ENCODE measurements at regions not wholly inside any gene's neighbourhood (a gene's known extent, or its start where the extent isn't known, plus 50 kb on each side); places are given as distances from the start of the nearest gene placed in this dataset.

DNA sequence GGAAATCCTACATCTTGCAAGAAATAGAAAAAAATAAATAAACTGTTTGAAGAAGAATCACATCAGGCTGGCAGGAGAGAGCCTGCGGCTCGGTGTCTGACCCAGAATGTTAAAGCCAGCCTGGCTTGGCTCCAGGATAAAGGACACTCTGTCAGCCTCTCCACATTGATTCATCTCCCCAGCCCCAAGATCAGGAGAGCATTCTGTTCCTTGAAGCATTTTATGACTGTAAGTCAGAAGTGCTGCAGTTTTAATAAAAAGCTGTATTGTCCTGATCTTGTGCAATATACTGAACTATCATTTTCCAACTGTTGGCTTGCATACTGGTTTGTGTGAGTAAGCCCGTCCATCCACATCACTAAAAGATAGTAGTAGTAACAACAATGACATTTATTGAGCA, 426.6 kb downstream of the HAPSTR1 start:
- Mint-ChIP-seq H3K9me3 (ENCODE audit: unreplicated experiment) (peaks cover 5% of the 10 kb centered on the region), H3K36me3 (ENCODE audit: low read depth, unreplicated experiment) (no peaks in the 10 kb centered on the region), H3K27me3 (ENCODE audit: low read depth, unreplicated experiment) (no peaks in the 10 kb centered on the region), H3K4me3 (ENCODE audit: unreplicated experiment) (no peak overlapping the region), H3K27ac (ENCODE audit: unreplicated experiment) (no peak overlapping the region), H3K4me1 (ENCODE audit: low read depth, unreplicated experiment) (peaks cover 5% of the 10 kb centered on the region)
- Histone ChIP-seq H2AFZ (ENCODE audit: low read depth, low read length) (no peak overlapping the region), H3K9me3 (ENCODE audit: insufficient read depth, low read depth, low read length) (no peaks in the 10 kb centered on the region), H3K4me1 (ENCODE audit: insufficient read depth, low read length) (no peaks in the 10 kb centered on the region), H3K27me3 (ENCODE audit: insufficient read depth, low read length) (no peaks in the 10 kb centered on the region), H4K20me1 (ENCODE audit: insufficient read depth, low read length) (no peaks in the 10 kb centered on the region), H3K9ac (ENCODE audit: low read length) (no peak overlapping the region), H3K4me2 (ENCODE audit: low read length) (no peak overlapping the region), H3K27ac (ENCODE audit: low read depth, low read length) (no peak overlapping the region), H3K36me3 (ENCODE audit: insufficient read depth, low read length) (no peaks in the 10 kb centered on the region), H3K79me2 (ENCODE audit: insufficient read depth, low read length) (no peaks in the 10 kb centered on the region), H3K4me3 (ENCODE audit: insufficient read depth, low read depth, low read length) (no peak overlapping the region)
- TF ChIP-seq CTCF (IDR thresholded peaks at IDR 0.05; ENCODE audit: insufficient read depth, low read depth, low read length): no peak
- TF ChIP-seq EZH2 (IDR thresholded peaks at IDR 0.05; ENCODE audit: insufficient read depth, low read length): no peak
- no peak for FAIRE-seq
- DNase-seq (ENCODE audit: low read depth): no peak

DNA sequence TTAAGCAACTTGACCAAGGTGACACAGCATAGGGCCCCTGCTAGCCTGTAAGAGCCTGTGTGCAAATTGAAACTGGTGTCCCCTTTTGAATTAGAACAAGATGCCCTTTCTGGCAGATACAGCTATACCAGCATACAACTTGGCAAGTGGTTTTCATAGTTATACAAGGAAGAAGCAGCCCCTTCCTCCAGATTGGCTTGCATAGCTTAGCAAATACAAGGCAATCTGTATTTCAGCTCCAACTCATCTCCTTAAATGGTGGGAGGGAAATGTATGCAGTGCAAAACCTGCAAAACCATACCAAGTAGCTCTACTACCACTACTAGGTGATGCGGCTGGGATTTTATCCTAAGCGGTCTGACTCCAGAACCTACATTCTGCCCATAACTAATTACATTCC, 427.1 kb downstream of the HAPSTR1 start:
- Histone ChIP-seq H3K27me3 (ENCODE audit: insufficient read depth, low read length) (no peaks in the 10 kb centered on the region), H2AFZ (ENCODE audit: low read depth, low read length) (no peak overlapping the region), H3K4me1 (ENCODE audit: insufficient read depth, low read length) (no peaks in the 10 kb centered on the region), H3K36me3 (ENCODE audit: insufficient read depth, low read length) (no peaks in the 10 kb centered on the region), H3K27ac (ENCODE audit: low read depth, low read length) (no peak overlapping the region), H3K9ac (ENCODE audit: low read length) (no peak overlapping the region), H3K4me3 (ENCODE audit: insufficient read depth, low read depth, low read length) (no peak overlapping the region), H3K9me3 (ENCODE audit: insufficient read depth, low read depth, low read length) (no peaks in the 10 kb centered on the region), H3K79me2 (ENCODE audit: insufficient read depth, low read length) (no peaks in the 10 kb centered on the region), H3K4me2 (ENCODE audit: low read length) (no peak overlapping the region), H4K20me1 (ENCODE audit: insufficient read depth, low read length) (no peaks in the 10 kb centered on the region)
- no peak overlapping the region for H3K4me3 Mint-ChIP-seq (ENCODE audit: unreplicated experiment)
- H3K27ac Mint-ChIP-seq (ENCODE audit: unreplicated experiment): no peak overlapping the region
- no peaks in the 10 kb centered on the region for H3K27me3 Mint-ChIP-seq (ENCODE audit: low read depth, unreplicated experiment)
- no peaks in the 10 kb centered on the region for H3K36me3 Mint-ChIP-seq (ENCODE audit: low read depth, unreplicated experiment)
- H3K4me1 Mint-ChIP-seq (ENCODE audit: low read depth, unreplicated experiment): peaks cover 5% of the 10 kb centered on the region
- peaks cover 3% of the 10 kb centered on the region for H3K9me3 Mint-ChIP-seq (ENCODE audit: unreplicated experiment)
- no peak for TF ChIP-seq EZH2 (IDR thresholded peaks at IDR 0.05; ENCODE audit: insufficient read depth, low read length)
- no peak for TF ChIP-seq CTCF (IDR thresholded peaks at IDR 0.05; ENCODE audit: insufficient read depth, low read depth, low read length)
- DNase-seq (ENCODE audit: low read depth) (no peak), FAIRE-seq (no peak)

- no peak overlapping the region for H3K27ac Mint-ChIP-seq (ENCODE audit: unreplicated experiment)
- no peak overlapping the region for H3K9ac ChIP-seq (ENCODE audit: low read length)
These were observed 430.4 kb downstream of the HAPSTR1 start for GRCh38 chr16:9521749-9522370.

More at GRCh38 chr16:9521749-9522370, 430.4 kb downstream of the HAPSTR1 start:
- H3K4me3 ChIP-seq (ENCODE audit: insufficient read depth, low read depth, low read length): no peak overlapping the region
- no peaks in the 10 kb centered on the region for H3K27me3 ChIP-seq (ENCODE audit: insufficient read depth, low read length)
- H3K27ac ChIP-seq (ENCODE audit: low read depth, low read length): no peak overlapping the region
- FAIRE-seq (no peak), DNase-seq (ENCODE audit: low read depth) (no peak)
- no peaks in the 10 kb centered on the region for H3K4me1 ChIP-seq (ENCODE audit: insufficient read depth, low read length)
- Mint-ChIP-seq H3K4me1 (ENCODE audit: low read depth, unreplicated experiment) (peaks cover 5% of the 10 kb centered on the region), H3K9me3 (ENCODE audit: unreplicated experiment) (no peaks in the 10 kb centered on the region), H3K27me3 (ENCODE audit: low read depth, unreplicated experiment) (peaks cover 11% of the 10 kb centered on the region), H3K36me3 (ENCODE audit: low read depth, unreplicated experiment) (no peaks in the 10 kb centered on the region), H3K4me3 (ENCODE audit: unreplicated experiment) (no peak overlapping the region)
- no peaks in the 10 kb centered on the region for H3K36me3 ChIP-seq (ENCODE audit: insufficient read depth, low read length)
- H3K9me3 ChIP-seq (ENCODE audit: insufficient read depth, low read depth, low read length): no peaks in the 10 kb centered on the region
- H2AFZ ChIP-seq (ENCODE audit: low read depth, low read length): no peak overlapping the region
- no peaks in the 10 kb centered on the region for H4K20me1 ChIP-seq (ENCODE audit: insufficient read depth, low read length)
- no peaks in the 10 kb centered on the region for H3K79me2 ChIP-seq (ENCODE audit: insufficient read depth, low read length)
- H3K4me2 ChIP-seq (ENCODE audit: low read length): no peak overlapping the region
- TF ChIP-seq EZH2 (IDR thresholded peaks at IDR 0.05; ENCODE audit: insufficient read depth, low read length) (no peak), CTCF (IDR thresholded peaks at IDR 0.05; ENCODE audit: insufficient read depth, low read depth, low read length) (no peak)
